Sigmoid colon (tissue), 4 donors: ENCODE measurements at regions not wholly inside any gene's neighbourhood (a gene's known extent, or its start where the extent isn't known, plus 50 kb on each side); places are given as distances from the start of the nearest gene placed in this dataset.

Experiments
- POLR2AphosphoS5 ChIP-seq, 4 donors: sonication (generic); formaldehyde crosslinking; IDR thresholded peaks; one replicate each; pipeline ENCODE4 v1.6.1; 2017; ENCODE audit warnings: antibody characterized with exemption in 4 of 4
- TF ChIP-seq, protein P1 (sequence below), 4 experiments: fragments of 450-650 bp in 3 of 4; fragments of 200-600 bp in 1 of 4; IDR thresholded peaks; one replicate each; pipeline ENCODE4 v1.5.1; 2016 to 2019; ENCODE audit warnings: antibody characterized with exemption in 4 of 4, mild to moderate bottlenecking in 3 of 4, moderate library complexity in 2 of 4

DNA sequence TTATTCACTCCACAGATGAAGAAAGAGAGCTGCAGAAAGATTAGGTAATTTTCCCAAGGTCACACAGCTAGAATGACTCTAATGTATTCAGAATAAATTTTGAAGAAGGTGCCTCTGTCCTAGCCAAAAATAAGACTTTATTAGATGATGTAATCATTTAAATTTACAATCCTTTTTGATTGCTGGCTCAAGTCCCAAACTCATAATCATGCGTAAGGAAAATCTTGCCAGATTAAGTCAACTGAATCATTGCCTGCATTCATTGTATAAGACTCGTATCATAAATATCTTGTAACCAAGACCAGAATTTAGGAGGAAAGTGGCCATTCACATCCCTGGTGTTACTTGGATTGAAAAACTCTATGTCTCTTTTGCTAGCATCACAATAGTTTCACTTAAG is 53.1 kb upstream of the STK39 start:
- TF ChIP-seq, protein P1, sequence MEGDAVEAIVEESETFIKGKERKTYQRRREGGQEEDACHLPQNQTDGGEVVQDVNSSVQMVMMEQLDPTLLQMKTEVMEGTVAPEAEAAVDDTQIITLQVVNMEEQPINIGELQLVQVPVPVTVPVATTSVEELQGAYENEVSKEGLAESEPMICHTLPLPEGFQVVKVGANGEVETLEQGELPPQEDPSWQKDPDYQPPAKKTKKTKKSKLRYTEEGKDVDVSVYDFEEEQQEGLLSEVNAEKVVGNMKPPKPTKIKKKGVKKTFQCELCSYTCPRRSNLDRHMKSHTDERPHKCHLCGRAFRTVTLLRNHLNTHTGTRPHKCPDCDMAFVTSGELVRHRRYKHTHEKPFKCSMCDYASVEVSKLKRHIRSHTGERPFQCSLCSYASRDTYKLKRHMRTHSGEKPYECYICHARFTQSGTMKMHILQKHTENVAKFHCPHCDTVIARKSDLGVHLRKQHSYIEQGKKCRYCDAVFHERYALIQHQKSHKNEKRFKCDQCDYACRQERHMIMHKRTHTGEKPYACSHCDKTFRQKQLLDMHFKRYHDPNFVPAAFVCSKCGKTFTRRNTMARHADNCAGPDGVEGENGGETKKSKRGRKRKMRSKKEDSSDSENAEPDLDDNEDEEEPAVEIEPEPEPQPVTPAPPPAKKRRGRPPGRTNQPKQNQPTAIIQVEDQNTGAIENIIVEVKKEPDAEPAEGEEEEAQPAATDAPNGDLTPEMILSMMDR (IDR thresholded peaks at IDR 0.05), result no peak
- peak in 3 of 4 donors; percentile 30 to 59 (median 40) for TF ChIP-seq POLR2AphosphoS5 (IDR thresholded peaks at IDR 0.05)
